Body of pancreas (tissue), 4 donors: ENCODE measurements at regions not wholly inside any gene's neighbourhood (a gene's known extent, or its start where the extent isn't known, plus 50 kb on each side); places are given as distances from the start of the nearest gene placed in this dataset.
"Not testable (repeated sequence)": the region's sequence is repeated elsewhere in the genome, so short reads cannot be mapped to it uniquely, and the experiment has no call there.

ENCODE experiments used
- ATAC-seq: fragments of 150-250 bp; one replicate; pipeline ENCODE4 v1.9.1; 2016
- DNase-seq, 4 donors: peaks; one replicate each; pipeline ENCODE4 v3.0.0-alpha.2; 2019
- H3K27ac ChIP-seq, 4 donors: fragments of 200-600 bp; sonication (generic); 1 replicate in 3 of 4; 2 replicates in 1 of 4; pipeline versions ENCODE4 v1.5.1 to v1.6.1; 2016 to 2019; ENCODE audit warnings: mild to moderate bottlenecking in 1 of 4, mixed read lengths in 1 of 4, moderate library complexity in 1 of 4
- H3K27me3 ChIP-seq, 2 donors: fragments of 200-600 bp; sonication (generic); one replicate each; pipeline ENCODE4 v1.6.0; 2016; ENCODE audit warnings: mild to moderate bottlenecking in 1 of 2
- H3K36me3 ChIP-seq, 2 donors: fragments of 200-600 bp; sonication (generic); replicated peaks in 1 of 2; 2 replicates each; pipeline ENCODE4 v1.5.1; 2016; ENCODE audit warnings: low read depth in 2 of 2; ENCODE audit not compliant: insufficient read depth in 1 of 2
- H3K4me1 ChIP-seq: fragments of 200-600 bp; sonication (generic); one replicate; pipeline ENCODE4 v1.6.0; 2016
- H3K4me3 ChIP-seq, 2 donors: fragments of 200-600 bp; sonication (generic); 1 replicate in 1 of 2; 2 replicates in 1 of 2; pipeline ENCODE4 v1.5.1; 2016 to 2019
- H3K9me3 ChIP-seq, 3 donors: fragments of 200-600 bp; sonication (generic); 1 replicate in 2 of 3; 2 replicates in 1 of 3; pipeline ENCODE4 v1.5.1; 2016
- CTCF ChIP-seq, 7 experiments: fragments of 450-650 bp in 4 of 7; fragments of 200-600 bp in 3 of 7; sonication (generic) in 3 of 7; IDR thresholded peaks; one replicate each; pipeline ENCODE4 v1.5.1; 2016 to 2019; ENCODE audit warnings: antibody characterized with exemption in 7 of 7
- POLR2A ChIP-seq, 3 donors: fragments of 450-650 bp; IDR thresholded peaks; one replicate each; pipeline ENCODE4 v1.6.1; 2016; ENCODE audit warnings: antibody characterized with exemption in 3 of 3, mild to moderate bottlenecking in 2 of 3
- WGBS, 2 donors: methylation state at CpG; one replicate each; pipeline ENCODE4 v1.1.5; 2017; 5-methylcytosine and 5-hydroxymethylcytosine counted together
- intact Hi-C: fragments of 100-400 bp; cut with DNase I; formaldehyde crosslinking; loops from one replicate; pipeline ENCODE4 v1.15.1; 2023

- WGBS, 2 donors, result 79% methylated on average over 5 of the region's 5 CpGs
- H3K36me3 ChIP-seq, result no peaks in the 10 kb centered on the region
- H3K4me3 ChIP-seq, result no peak overlapping the region
- intact Hi-C loops, result no loop called here
- H3K27me3 ChIP-seq, result no peaks in the 10 kb centered on the region
- ATAC-seq (no peak), DNase-seq (no peak)
- no peak for TF ChIP-seq POLR2A (IDR thresholded peaks at IDR 0.05)
- H3K4me1 ChIP-seq, result no peaks in the 10 kb centered on the region
- H3K27ac ChIP-seq, result no peak overlapping the region
- no peaks in the 10 kb centered on the region for H3K9me3 ChIP-seq
These were observed 114.0 kb upstream of the VANGL1 start for GRCh38 chr1:115527746-115528145.

- no peak for ATAC-seq
- intact Hi-C loops, result no loop called here
These were observed 114.9 kb upstream of the VANGL1 start for GRCh38 chr1:115526900-115527299.

GRCh38 chr1:115524236-115524635 lies 117.5 kb upstream of the VANGL1 start:
- Histone ChIP-seq H3K4me1 (no peaks in the 10 kb centered on the region), H3K27ac (no peak overlapping the region), H3K4me3 (no peak overlapping the region), H3K9me3 (no peaks in the 10 kb centered on the region), H3K27me3 (no peaks in the 10 kb centered on the region), H3K36me3 (no peaks in the 10 kb centered on the region)
- TF ChIP-seq CTCF (IDR thresholded peaks at IDR 0.05), result no peak
- TF ChIP-seq POLR2A (IDR thresholded peaks at IDR 0.05), result no peak
- 64 to 81% methylated on average over 1 of the region's 1 CpG for WGBS, 2 donors
- no peak for ATAC-seq
- no peak for DNase-seq
- intact Hi-C loops, result no loop called here

More at GRCh38 chr1:115526900-115527299, 114.9 kb upstream of the VANGL1 start:
- no peak for DNase-seq
- TF ChIP-seq POLR2A (IDR thresholded peaks at IDR 0.05), result no peak
- TF ChIP-seq CTCF (IDR thresholded peaks at IDR 0.05), result no peak
- Histone ChIP-seq H3K27ac (no peak overlapping the region), H3K36me3 (no peaks in the 10 kb centered on the region), H3K4me1 (no peaks in the 10 kb centered on the region), H3K9me3 (no peaks in the 10 kb centered on the region), H3K4me3 (no peak overlapping the region), H3K27me3 (no peaks in the 10 kb centered on the region)

GRCh38 chr1:115522386-115522785 lies 119.4 kb upstream of the VANGL1 start:
- intact Hi-C loops, result no loop called here
- no peak overlapping the region for H3K4me3 ChIP-seq
- DNase-seq (no peak), ATAC-seq (no peak)
- no peaks in the 10 kb centered on the region for H3K27me3 ChIP-seq
- no peaks in the 10 kb centered on the region for H3K36me3 ChIP-seq
- H3K4me1 ChIP-seq, result no peaks in the 10 kb centered on the region
- H3K9me3 ChIP-seq, result peaks cover 0 to 3% (median 0%) of the 10 kb centered on the region in 3 donors
- TF ChIP-seq CTCF (IDR thresholded peaks at IDR 0.05), result no peak
- no peak for TF ChIP-seq POLR2A (IDR thresholded peaks at IDR 0.05)
- no peak overlapping the region for H3K27ac ChIP-seq

GRCh38 chr1:115515270-115515669 lies 126.5 kb upstream of the VANGL1 start:
- ATAC-seq, result no peak
- Histone ChIP-seq H3K9me3 (peaks cover 0 to 3% (median 0%) of the 10 kb centered on the region in 3 donors), H3K4me1 (no peaks in the 10 kb centered on the region), H3K4me3 (no peak overlapping the region), H3K27me3 (no peaks in the 10 kb centered on the region), H3K36me3 (no peaks in the 10 kb centered on the region), H3K27ac (no peak overlapping the region)
- DNase-seq, result no peak
- WGBS, 2 donors, result 79 to 86% methylated on average over 4 of the region's 4 CpGs
- intact Hi-C loops, result no loop called here
- TF ChIP-seq CTCF (IDR thresholded peaks at IDR 0.05), result no peak
- TF ChIP-seq POLR2A (IDR thresholded peaks at IDR 0.05), result no peak

- H3K36me3 ChIP-seq, H3K4me1 ChIP-seq, intact Hi-C loops, ATAC-seq, H3K27me3 ChIP-seq, H3K4me3 ChIP-seq, H3K27ac ChIP-seq, DNase-seq, H3K9me3 ChIP-seq: not testable (repeated sequence)
- 71 to 73% methylated on average over 4 of the region's 4 CpGs for WGBS, 2 donors
These were observed 131.5 kb upstream of the VANGL1 start for GRCh38 chr1:115510226-115510625.
